Thyroid gland (tissue), 4 donors: ENCODE measurements at regions not wholly inside any gene's neighbourhood (a gene's known extent, or its start where the extent isn't known, plus 50 kb on each side); places are given as distances from the start of the nearest gene placed in this dataset.

Experiments used
- DNase-seq, 2 donors: peaks; one replicate each; pipeline ENCODE4 v3.0.0-alpha.2; 2019
- H3K27ac ChIP-seq, 3 donors: fragments of 200-600 bp; sonication (generic); 1 replicate in 2 of 3; 2 replicates in 1 of 3; pipeline ENCODE4 v1.5.1; 2016 to 2019; ENCODE audit warnings: mild to moderate bottlenecking in 1 of 3, moderate library complexity in 1 of 3
- H3K27me3 ChIP-seq: fragments of 200-600 bp; sonication (generic); one replicate; pipeline ENCODE4 v1.5.1; 2019
- H3K36me3 ChIP-seq, 2 donors: fragments of 200-600 bp; sonication (generic); one replicate each; pipeline ENCODE4 v1.5.1; 2016 to 2019
- H3K4me1 ChIP-seq, 2 donors: fragments of 200-600 bp; sonication (generic); one replicate each; pipeline ENCODE4 v1.5.1; 2017 to 2019
- H3K4me3 ChIP-seq, 3 donors: fragments of 200-600 bp; sonication (generic); replicated peaks in 1 of 3; 1 replicate in 2 of 3; 2 replicates in 1 of 3; pipeline ENCODE4 v1.5.1; 2016; ENCODE audit warnings: mild to moderate bottlenecking in 1 of 3
- H3K9me3 ChIP-seq: fragments of 200-600 bp; sonication (generic); one replicate; pipeline ENCODE4 v1.5.1; 2017
- POLR2A ChIP-seq, 2 donors: fragments of 450-650 bp; IDR thresholded peaks; one replicate each; pipeline ENCODE4 v1.6.1; 2017; ENCODE audit warnings: antibody characterized with exemption in 2 of 2, mild to moderate bottlenecking in 2 of 2, moderate library complexity in 1 of 2
- WGBS, 2 donors: methylation state at CpG; one replicate each; pipeline ENCODE4 v1.1.5; 2017; 5-methylcytosine and 5-hydroxymethylcytosine counted together
- intact Hi-C: fragments of 100-400 bp; cut with DNase I; formaldehyde crosslinking; loops from one replicate; pipeline ENCODE4 v1.15.1; 2023
- TF ChIP-seq, protein P1 (sequence below), 6 experiments: fragments of 200-600 bp in 3 of 6; fragments of 450-650 bp in 3 of 6; sonication (generic) in 3 of 6; IDR thresholded peaks; one replicate each; pipeline ENCODE4 v1.5.1; 2016 to 2019; ENCODE audit warnings: antibody characterized with exemption in 6 of 6, mild to moderate bottlenecking in 2 of 6, inconsistent platforms in 1 of 6, moderate library complexity in 1 of 6

DNA sequence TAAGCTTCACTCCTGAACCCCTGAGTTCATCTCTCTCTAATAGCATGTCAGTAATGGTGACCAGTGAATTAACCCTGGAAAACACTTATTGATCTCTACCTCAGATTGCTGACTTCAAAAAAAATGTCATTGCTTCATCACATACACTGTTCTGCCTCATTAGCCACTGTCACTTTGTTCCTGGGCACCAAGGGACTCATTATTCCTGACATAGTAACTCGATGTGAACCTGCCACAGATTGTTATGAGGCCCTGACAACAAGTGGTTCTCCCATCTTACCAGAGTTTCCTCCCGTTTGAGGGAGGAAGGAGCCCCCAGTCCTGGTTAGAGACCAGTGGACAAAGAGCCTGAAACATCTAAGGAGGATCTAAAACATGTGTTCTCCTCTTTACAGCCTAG lies 403.3 kb upstream of the SMIM21 start:
- TF ChIP-seq POLR2A (IDR thresholded peaks at IDR 0.05) = no peak
- TF ChIP-seq, protein P1, sequence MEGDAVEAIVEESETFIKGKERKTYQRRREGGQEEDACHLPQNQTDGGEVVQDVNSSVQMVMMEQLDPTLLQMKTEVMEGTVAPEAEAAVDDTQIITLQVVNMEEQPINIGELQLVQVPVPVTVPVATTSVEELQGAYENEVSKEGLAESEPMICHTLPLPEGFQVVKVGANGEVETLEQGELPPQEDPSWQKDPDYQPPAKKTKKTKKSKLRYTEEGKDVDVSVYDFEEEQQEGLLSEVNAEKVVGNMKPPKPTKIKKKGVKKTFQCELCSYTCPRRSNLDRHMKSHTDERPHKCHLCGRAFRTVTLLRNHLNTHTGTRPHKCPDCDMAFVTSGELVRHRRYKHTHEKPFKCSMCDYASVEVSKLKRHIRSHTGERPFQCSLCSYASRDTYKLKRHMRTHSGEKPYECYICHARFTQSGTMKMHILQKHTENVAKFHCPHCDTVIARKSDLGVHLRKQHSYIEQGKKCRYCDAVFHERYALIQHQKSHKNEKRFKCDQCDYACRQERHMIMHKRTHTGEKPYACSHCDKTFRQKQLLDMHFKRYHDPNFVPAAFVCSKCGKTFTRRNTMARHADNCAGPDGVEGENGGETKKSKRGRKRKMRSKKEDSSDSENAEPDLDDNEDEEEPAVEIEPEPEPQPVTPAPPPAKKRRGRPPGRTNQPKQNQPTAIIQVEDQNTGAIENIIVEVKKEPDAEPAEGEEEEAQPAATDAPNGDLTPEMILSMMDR (IDR thresholded peaks at IDR 0.05) = no peak
- Histone ChIP-seq H3K9me3 (no peaks in the 10 kb centered on the region), H3K27ac (no peak overlapping the region), H3K4me1 (peaks cover 0 to 2% of the 10 kb centered on the region in 2 donors), H3K36me3 (no peaks in the 10 kb centered on the region), H3K4me3 (no peak overlapping the region), H3K27me3 (no peaks in the 10 kb centered on the region)
- intact Hi-C loops = no loop called here
- WGBS, 2 donors = 58 to 60% methylated on average over 2 of the region's 2 CpGs
- DNase-seq = no peak

DNA sequence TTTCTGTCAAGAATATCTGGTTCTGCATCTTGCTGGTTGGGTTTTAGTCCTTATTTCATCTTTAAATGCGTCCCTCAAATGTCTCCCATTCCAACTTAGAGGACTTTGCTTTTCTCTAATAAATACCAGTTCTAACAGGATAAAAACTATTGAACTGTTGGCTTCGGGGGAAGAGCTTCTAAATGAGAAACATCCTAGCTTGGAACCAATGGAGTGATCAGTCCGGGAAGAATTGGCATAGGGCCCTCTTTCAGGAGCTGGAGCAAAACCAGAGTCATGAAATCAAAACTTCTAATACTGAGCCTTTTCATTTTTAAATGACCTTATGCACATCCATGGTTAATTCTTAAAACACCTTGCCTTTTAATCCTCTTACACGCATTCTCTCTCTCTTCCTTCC lies 401.6 kb upstream of the SMIM21 start:
- peak in 1 of 2 donors; percentile 6 for DNase-seq
- no peaks in the 10 kb centered on the region for H3K27me3 ChIP-seq
- H3K36me3 ChIP-seq = no peaks in the 10 kb centered on the region
- TF ChIP-seq POLR2A (IDR thresholded peaks at IDR 0.05) = no peak
- TF ChIP-seq, protein P1 (IDR thresholded peaks at IDR 0.05) = no peak
- peaks cover 0 to 2% of the 10 kb centered on the region in 2 donors for H3K4me1 ChIP-seq
- H3K4me3 ChIP-seq = no peak overlapping the region
- 51 to 53% methylated on average over 4 of the region's 4 CpGs for WGBS, 2 donors
- H3K27ac ChIP-seq = no peak overlapping the region
- intact Hi-C loops = no loop called here
- H3K9me3 ChIP-seq = no peaks in the 10 kb centered on the region

GRCh38 chr18:75828379-75828778 lies 400.9 kb upstream of the SMIM21 start:
- intact Hi-C loops = no loop called here
- H3K36me3 ChIP-seq = no peaks in the 10 kb centered on the region
- TF ChIP-seq, protein P1 (IDR thresholded peaks at IDR 0.05) = no peak
- no peak for TF ChIP-seq POLR2A (IDR thresholded peaks at IDR 0.05)
- no peak for DNase-seq
- H3K9me3 ChIP-seq = no peaks in the 10 kb centered on the region
- peaks cover 0 to 2% of the 10 kb centered on the region in 2 donors for H3K4me1 ChIP-seq
- H3K4me3 ChIP-seq = no peak overlapping the region
- H3K27ac ChIP-seq = no peak overlapping the region
- WGBS, 2 donors = 70 to 81% methylated on average over 4 of the region's 4 CpGs
- H3K27me3 ChIP-seq = no peaks in the 10 kb centered on the region

- no peaks in the 10 kb centered on the region for H3K36me3 ChIP-seq
- no peaks in the 10 kb centered on the region for H3K9me3 ChIP-seq
- TF ChIP-seq POLR2A (IDR thresholded peaks at IDR 0.05) = no peak
- TF ChIP-seq, protein P1 (IDR thresholded peaks at IDR 0.05) = no peak
- intact Hi-C loops = no loop called here
- DNase-seq = no peak
- WGBS, 2 donors = 47 to 52% methylated on average over 7 of the region's 7 CpGs
- H3K27ac ChIP-seq = no peak overlapping the region
- no peaks in the 10 kb centered on the region for H3K27me3 ChIP-seq
- peaks cover 0 to 2% of the 10 kb centered on the region in 2 donors for H3K4me1 ChIP-seq
- H3K4me3 ChIP-seq = no peak overlapping the region
Observed at GRCh38 chr18:75827751-75828287, 400.3 kb upstream of the SMIM21 start.

DNA sequence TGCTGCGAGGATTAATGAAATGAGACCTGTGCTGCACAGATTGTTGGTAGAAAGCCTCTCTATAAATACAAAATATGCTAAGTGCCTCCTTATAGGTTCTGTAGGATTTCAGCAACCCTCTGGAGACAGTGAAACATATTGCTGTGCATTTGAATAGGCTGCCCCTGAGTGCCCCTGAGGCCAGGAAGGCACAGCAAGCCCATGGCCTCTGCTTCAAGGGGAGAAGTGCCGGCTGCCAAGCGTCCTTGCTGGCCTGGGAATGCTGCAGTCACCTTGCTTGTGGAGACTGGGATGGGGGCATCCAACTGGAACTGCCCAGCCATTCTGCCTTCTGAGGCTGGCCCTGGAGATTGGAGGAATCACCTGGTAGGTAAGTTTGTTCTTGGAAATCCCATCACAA lies 397.2 kb upstream of the SMIM21 start:
- intact Hi-C loops = no loop called here
- H3K27ac ChIP-seq = no peak overlapping the region
- H3K4me3 ChIP-seq = no peak overlapping the region
- peaks cover 0 to 2% of the 10 kb centered on the region in 2 donors for H3K4me1 ChIP-seq
- H3K27me3 ChIP-seq = no peaks in the 10 kb centered on the region
- no peaks in the 10 kb centered on the region for H3K36me3 ChIP-seq
- TF ChIP-seq, protein P1 (IDR thresholded peaks at IDR 0.05) = no peak
- TF ChIP-seq POLR2A (IDR thresholded peaks at IDR 0.05) = no peak
- WGBS, 2 donors = 64 to 97% methylated on average over 3 of the region's 3 CpGs
- DNase-seq = no peak
- H3K9me3 ChIP-seq = no peaks in the 10 kb centered on the region
